ENCODE measurements at regions not wholly inside any gene's neighbourhood (a gene's known extent, or its start where the extent isn't known, plus 50 kb on each side); places are given as distances from the start of the nearest gene placed in this dataset.
"Not testable (repeated sequence)": the region's sequence is repeated elsewhere in the genome, so short reads cannot be mapped to it uniquely, and the experiment has no call there.

DNA sequence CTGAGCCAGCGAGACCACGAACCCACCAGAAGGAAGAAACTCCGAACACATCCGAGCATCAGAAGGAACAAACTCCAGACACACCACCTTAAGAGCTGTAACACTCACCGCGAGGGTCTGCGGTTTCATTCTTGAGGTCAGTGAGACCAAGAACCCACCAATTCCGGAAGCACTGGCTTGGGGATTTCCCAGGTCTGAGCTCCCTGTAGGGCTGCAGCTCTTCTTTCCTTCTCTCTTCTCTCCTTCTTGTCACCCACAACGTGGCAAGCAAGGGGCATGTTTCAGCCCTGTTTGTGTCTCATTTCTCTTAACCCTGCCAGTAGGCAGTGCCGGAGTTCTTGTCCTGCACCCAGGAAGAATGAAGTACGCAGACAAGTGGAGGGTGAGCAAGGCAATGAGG is 713.0 kb downstream of the CDH9 start:
- not testable (repeated sequence) for TF ChIP-seq POLR2AphosphoS5, POLR2A, EP300 (IDR thresholded peaks at IDR 0.05)
- TF ChIP-seq, protein P1, sequence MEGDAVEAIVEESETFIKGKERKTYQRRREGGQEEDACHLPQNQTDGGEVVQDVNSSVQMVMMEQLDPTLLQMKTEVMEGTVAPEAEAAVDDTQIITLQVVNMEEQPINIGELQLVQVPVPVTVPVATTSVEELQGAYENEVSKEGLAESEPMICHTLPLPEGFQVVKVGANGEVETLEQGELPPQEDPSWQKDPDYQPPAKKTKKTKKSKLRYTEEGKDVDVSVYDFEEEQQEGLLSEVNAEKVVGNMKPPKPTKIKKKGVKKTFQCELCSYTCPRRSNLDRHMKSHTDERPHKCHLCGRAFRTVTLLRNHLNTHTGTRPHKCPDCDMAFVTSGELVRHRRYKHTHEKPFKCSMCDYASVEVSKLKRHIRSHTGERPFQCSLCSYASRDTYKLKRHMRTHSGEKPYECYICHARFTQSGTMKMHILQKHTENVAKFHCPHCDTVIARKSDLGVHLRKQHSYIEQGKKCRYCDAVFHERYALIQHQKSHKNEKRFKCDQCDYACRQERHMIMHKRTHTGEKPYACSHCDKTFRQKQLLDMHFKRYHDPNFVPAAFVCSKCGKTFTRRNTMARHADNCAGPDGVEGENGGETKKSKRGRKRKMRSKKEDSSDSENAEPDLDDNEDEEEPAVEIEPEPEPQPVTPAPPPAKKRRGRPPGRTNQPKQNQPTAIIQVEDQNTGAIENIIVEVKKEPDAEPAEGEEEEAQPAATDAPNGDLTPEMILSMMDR (IDR thresholded peaks at IDR 0.05): not testable (repeated sequence)

Data from sigmoid colon (tissue), 4 donors.